Adrenal gland (tissue), 5 donors: ENCODE measurements at regions not wholly inside any gene's neighbourhood (a gene's known extent, or its start where the extent isn't known, plus 50 kb on each side); places are given as distances from the start of the nearest gene placed in this dataset.

Experiments used
- POLR2A ChIP-seq, 2 donors: fragments of 450-650 bp; IDR thresholded peaks; one replicate each; pipeline ENCODE4 v1.6.1; 2017; ENCODE audit warnings: antibody characterized with exemption in 2 of 2, mild to moderate bottlenecking in 2 of 2, moderate library complexity in 1 of 2
- TF ChIP-seq, protein P1 (sequence below), 6 experiments: fragments of 450-650 bp in 4 of 6; fragments of 200-600 bp in 2 of 6; sonication (generic) in 1 of 6; IDR thresholded peaks; 1 replicate in 5 of 6; 2 replicates in 1 of 6; pipeline versions ENCODE4 v1.5.1 to v1.8.0; 2016 to 2021; ENCODE audit warnings: antibody characterized with exemption in 6 of 6, mild to moderate bottlenecking in 2 of 6, moderate library complexity in 1 of 6
- donor health status: DM: no; HTN: no; CAD: no.

DNA sequence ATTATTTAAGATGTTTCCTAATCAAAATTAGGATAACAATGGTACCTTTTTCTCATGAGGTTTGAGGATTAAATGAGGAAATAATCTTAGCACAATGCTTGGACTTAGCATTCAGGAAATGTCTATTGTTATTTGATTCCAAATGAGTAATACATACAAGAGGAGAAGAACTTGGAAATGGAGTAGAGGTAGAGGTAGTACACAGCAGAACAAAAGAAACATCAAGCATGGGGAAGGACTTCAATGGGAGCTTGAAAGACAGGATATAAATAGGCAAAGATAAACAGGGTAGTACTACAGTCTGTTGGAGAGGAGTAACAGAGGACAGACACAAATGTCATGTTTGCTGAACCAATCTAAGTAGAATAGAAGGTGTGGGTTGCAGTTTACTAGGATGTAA lies 59.5 kb upstream of the RGS2 start:
- TF ChIP-seq, protein P1, sequence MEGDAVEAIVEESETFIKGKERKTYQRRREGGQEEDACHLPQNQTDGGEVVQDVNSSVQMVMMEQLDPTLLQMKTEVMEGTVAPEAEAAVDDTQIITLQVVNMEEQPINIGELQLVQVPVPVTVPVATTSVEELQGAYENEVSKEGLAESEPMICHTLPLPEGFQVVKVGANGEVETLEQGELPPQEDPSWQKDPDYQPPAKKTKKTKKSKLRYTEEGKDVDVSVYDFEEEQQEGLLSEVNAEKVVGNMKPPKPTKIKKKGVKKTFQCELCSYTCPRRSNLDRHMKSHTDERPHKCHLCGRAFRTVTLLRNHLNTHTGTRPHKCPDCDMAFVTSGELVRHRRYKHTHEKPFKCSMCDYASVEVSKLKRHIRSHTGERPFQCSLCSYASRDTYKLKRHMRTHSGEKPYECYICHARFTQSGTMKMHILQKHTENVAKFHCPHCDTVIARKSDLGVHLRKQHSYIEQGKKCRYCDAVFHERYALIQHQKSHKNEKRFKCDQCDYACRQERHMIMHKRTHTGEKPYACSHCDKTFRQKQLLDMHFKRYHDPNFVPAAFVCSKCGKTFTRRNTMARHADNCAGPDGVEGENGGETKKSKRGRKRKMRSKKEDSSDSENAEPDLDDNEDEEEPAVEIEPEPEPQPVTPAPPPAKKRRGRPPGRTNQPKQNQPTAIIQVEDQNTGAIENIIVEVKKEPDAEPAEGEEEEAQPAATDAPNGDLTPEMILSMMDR (IDR thresholded peaks at IDR 0.05), result no peak
- no peak for TF ChIP-seq POLR2A (IDR thresholded peaks at IDR 0.05)
